Kidney tubule cell (primary cell): ENCODE measurements at regions not wholly inside any gene's neighbourhood (a gene's known extent, or its start where the extent isn't known, plus 50 kb on each side); places are given as distances from the start of the nearest gene placed in this dataset.

Source experiments
- DNase-seq: peaks from one replicate; pipeline ENCODE4 v3.0.0-alpha.2; 2018; ENCODE audit warnings: low spot score

- DNase-seq = no peak
Measured at GRCh38 chr9:108720191-108720642, 135.6 kb downstream of the ACTL7B start.

- DNase-seq = no peak
Measured at GRCh38 chr9:108710424-108710823, 145.4 kb downstream of the ACTL7B start.

DNA sequence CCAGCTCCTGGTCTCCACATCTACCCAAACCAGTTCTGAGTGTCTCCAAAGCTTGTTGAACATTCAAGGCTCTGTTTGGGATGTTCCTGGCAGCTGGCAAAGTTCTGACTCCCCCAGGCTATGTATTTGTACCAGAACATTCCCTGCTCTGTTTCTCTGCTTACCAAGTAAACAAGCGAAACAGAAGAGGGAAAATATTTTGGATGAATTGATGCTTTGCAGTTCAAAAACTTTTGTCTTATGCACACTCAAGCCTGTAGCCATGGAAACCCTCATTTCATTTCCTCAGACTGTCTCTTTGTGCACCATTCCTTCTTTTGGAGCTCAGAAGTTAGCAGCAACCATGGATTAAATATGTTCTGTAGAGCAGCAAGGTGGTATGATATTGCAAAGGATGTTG lies 145.8 kb downstream of the ACTL7B start:
- no peak for DNase-seq

DNA sequence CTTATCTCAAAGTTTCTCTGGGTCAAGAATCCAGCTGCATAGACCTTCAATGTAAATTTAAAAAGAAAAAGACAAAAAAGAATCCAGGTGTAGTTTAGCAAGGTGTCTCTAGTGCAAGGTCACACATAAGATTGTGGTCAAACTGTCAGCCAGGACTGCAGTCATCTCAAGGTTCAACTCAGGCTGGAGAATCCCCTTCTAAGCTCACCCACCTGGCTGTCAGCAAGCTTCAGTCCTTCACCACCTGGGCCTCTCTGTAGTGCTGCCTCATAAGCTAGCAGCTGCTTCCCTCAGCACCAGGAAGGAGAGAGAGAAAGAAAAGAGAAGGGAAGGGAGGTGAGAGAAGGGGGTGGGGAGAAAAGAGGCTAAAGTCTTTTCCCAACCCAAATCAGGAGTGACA lies 146.7 kb downstream of the ACTL7B start:
- DNase-seq = no peak

GRCh38 chr9:108708448-108708847 lies 147.3 kb downstream of the ACTL7B start:
- no peak for DNase-seq

DNA sequence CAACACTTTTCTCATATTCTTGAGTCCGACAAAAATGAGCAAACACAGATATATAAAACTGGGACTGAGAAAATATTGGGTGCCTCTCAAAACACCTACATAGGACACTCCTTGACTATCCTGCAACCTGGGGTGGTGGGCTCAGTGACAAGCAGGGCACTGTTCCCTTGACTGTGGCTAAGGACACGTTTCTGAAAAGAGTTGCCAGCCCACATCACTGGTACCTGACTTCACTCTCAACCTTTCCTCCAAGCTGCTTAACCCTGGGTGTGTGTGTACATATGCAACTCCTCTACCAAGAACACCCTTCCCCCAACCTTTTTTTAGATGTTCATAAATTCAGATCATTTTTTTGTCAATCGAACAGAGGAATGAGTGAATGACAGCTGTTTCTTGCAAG lies 148.7 kb downstream of the ACTL7B start:
- no peak for DNase-seq

DNA sequence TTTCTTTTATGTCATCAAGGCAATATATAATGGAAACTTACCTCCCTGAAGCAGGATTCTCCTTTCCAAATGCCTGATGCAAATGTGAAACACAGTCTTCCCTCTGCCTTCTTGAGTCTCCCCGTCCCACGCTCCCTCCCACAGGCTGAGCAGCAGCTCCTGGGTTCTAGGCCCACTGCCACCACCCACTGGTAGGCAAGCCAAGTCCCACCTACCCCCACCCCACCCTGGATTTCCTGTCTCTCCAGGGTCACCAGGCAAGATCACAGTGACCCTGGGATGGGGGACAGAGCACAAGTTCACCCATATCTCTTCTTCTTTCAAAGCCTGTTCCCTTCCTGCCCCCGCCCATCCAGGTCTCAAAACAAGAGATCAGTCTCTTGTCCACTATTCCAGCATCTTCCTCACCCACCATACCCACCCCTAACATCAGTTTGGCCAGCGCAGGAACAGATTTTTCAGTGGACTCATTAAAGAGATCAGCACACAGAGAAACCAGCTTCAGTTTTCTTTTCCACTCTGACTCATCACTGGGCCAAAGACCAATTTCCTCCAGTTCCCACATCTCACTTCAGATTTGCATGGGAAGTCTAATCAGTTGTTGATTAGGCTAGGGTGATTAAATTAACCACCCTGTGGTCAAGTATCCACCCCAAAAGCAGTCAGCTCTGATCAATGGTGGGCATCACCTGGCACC lies 151.5 kb downstream of the ACTL7B start:
- no peak for DNase-seq

DNA sequence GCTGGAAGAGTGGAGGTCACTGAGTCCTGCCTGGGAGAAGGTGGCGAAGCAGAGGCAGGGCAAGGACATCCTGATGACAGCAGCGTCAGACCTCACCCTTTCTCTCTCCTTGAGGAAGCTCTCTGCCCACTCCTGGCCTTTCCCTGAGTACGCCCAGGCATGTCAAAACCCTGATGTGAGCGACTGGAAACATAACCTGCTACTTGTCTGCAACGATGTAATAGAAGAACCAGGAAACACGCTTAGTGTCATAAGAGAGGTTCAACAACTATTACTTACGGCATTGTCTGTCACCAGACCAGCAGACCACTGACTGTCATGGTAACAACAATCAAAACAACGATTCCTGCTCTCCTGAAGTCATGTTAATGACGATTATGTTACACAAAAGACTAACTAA lies 152.4 kb downstream of the ACTL7B start:
- DNase-seq = no peak

- DNase-seq = no peak
Measured at GRCh38 chr9:108702681-108703080, 153.1 kb downstream of the ACTL7B start.

DNA sequence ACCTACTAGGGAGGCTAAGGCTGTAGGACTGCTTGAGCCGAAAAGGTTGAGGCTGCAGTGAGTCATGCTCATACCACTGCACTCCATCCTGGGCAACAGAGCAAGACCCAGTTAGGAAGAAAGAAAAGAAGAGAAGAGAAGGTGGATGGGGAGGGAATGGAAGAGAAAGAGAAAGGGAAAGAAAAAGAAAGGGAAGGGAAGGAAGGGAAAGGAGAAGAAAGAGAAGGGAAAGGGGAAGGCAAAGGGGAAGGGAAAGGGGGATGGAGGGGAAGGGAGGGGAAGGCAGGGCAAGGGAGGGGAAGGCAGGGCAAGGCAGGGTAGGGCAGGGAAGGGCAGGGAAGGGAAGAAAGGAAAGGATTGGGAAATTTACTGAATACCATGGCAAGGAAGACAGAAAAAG lies 157.0 kb downstream of the ACTL7B start:
- DNase-seq = no peak

DNA sequence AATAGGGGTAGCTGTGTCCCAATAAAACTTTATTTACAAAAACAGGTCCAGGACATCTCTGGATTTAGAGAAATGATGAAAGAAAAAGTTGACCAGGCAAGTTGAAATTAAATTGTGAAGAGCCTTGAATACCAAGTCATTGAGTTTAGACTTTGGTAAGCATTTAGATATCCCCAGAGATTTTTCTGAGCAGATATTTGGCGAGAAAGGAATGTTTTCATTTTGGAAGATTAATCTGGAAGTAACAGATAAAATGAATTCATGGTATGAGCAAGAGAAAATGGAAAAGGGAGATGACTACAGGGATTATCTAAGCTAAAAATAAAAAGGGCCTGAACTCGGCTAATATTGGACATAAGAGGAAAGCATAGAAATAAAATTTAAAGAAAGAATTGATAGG lies 157.6 kb downstream of the ACTL7B start:
- DNase-seq = no peak

DNA sequence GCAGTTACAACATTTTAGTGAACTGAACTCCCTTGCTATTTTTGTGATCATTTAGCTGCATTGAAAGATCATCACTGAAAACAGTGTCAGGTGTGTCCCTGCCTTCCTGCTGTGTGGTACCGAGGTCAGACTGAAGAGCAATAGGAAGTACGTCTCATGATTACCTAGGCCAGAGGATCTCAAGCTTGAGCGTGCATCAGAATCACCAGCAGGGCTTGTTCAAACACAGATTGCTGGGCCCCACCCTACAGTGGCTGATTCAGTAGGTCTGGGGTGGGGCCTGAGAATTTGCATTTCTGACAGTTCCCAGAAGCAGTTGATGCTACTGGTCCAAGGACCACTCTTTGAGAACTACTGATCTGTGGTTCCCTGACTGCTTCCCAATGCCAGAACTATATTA lies 159.6 kb downstream of the ACTL7B start:
- DNase-seq = no peak

- no peak for DNase-seq
Measured at GRCh38 chr9:108694170-108694569, 161.6 kb downstream of the ACTL7B start.

DNA sequence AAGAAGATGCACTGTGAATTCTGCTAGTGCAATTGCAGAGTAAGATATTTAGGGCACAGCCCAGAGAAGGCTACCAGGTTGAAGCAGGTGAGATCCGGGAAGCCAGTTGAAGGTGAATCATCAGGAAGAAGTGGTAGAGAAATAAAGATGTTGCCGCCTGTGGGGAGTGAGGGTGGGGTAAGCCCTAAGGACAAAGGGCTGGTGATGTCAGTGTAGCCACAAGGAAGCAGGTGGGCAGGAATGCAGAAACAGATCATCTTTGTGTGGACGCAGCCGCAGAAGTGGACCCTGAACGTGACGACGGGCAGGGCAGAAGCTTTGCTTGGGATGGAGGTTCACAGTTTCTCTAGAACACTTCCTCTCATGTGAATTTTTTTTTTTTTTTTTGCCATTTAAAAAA lies 164.2 kb downstream of the ACTL7B start:
- peak; percentile 91 for DNase-seq

GRCh38 chr9:108688676-108689075 lies 167.1 kb downstream of the ACTL7B start:
- DNase-seq = no peak

DNA sequence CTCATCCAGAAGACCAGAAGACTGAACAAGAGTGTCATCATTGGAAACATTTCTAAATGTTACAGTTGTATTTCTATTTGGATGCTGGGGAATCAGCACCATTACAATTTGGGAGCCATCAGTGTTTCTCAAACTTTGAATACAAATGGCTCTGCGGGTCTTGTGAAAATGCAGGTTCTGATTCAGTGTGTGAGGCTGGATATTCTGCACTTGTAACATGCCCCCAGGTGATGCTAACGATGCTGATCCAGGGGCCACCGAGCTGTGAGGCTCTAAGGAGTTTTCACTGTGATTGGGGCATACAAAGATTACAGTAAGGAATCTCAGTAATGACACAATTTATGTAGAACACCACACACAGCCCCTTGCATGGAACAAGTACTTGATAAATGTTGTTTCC lies 167.7 kb downstream of the ACTL7B start:
- no peak for DNase-seq

DNA sequence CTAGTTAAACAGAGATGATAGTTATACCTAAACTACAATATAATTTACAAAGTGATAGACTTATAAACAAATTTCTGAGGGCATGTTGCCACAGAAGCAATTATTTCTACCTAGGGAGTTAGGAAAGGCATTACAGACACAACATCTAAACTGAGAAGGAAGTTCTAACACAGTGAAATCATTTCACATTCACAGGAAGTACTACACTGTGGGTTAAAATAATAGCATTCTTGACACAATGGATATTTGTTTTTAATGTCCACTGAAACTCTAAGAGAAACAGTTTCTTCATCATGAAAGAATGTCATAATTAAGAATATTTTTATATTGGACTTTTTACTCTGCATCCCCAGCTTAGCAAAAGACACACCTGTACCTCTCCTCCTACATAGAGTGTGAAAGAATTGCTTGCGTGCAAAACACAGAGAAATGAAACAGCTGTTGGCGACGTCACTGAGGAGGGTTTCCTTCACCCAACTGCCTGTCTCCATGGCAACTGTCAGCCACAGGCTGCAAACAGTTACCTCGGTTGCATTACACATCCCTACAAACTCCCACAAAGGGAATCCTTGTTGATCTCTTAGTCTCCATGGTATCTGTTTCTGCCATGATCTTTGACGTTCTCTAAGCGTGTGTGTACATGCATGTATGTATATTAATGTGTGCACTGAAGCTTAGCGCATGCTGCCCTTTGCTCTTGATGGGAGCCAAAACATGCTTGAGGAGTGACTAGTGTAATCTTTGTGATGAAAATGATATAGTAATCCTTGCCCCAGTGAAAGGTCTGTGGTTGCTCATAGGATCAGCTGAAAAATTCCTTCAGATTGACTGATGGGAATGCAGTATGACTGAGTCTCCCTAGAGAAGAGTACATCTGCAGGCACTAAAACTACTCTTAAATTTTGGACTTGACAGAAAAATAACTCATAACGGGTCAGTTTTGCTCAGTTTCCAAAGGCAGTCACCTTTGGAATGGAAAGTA lies 168.5 kb downstream of the ACTL7B start:
- peak; percentile 93 for DNase-seq

- no peak for DNase-seq
Measured at GRCh38 chr9:108684288-108685025, 171.3 kb downstream of the ACTL7B start.

- DNase-seq = no peak
Measured at GRCh38 chr9:108683245-108683644, 172.5 kb downstream of the ACTL7B start.

GRCh38 chr9:108681851-108682590 lies 173.8 kb downstream of the ACTL7B start:
- peak; percentile 82 for DNase-seq

GRCh38 chr9:108680946-108681345 lies 174.8 kb downstream of the ACTL7B start:
- DNase-seq = no peak

DNA sequence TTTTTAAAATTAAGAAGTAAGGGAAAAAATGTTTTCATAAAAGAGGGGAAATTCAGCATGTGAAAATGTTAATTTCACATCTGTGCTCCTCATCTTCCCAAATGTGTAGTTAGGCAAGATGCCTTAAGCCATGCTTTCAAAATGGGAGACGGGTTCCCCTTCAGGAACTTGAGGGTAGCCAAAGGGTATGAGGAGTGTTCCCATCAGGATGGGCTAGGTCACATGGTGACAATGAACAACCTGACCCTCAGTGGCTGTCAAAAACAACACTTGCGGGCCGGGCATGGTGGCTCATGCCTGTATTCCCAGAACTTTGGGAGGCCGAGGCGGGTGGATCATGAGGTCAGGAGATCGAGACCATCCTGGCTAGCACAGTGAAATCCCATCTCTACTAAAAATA lies 178.0 kb downstream of the ACTL7B start:
- DNase-seq = no peak
